ENCODE measurements at regions not wholly inside any gene's neighbourhood (a gene's known extent, or its start where the extent isn't known, plus 50 kb on each side); places are given as distances from the start of the nearest gene placed in this dataset.

DNA sequence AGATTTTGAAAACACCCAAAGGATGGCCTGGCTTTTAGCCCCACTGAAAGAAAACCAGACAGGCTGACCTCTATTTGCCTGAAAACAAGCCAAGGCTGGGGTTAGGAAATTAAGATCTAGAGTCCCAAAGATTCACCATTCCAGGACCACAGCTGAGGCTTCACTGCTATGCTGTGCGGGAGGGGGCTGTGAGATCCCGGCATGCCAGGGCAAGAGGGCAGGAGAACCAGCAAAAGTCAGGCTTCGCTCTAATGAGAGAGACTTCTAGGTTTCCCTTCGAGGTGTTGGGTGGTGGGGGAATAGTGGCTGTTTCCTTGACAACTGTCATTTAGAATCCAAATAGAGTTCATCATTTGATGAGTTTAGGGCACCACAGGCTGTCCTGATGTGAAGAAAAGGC is 152.9 kb upstream of the NFIB start:
- DNase-seq, result no peak
- no peak for ATAC-seq

DNA sequence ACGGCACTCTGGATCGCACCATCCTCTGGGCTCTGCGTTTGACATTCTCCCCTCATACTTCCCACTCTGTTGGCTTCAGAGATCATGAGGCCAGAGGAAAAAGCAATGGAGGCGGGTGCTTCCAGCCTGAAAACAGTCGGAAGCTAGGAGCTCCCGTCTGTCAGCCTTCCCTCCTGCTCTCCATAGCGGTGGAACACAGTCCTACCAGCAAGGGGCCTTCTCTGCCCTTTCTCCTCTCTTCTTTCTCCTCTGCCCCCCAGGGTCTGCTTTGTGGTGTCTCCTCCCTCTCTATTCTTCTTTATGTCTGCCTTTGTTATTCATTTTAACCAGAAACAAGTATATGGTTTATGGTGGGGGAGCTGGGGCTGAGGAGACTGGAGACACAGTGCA is 152.5 kb upstream of the NFIB start:
- DNase-seq (no peak), ATAC-seq (no peak)

DNA sequence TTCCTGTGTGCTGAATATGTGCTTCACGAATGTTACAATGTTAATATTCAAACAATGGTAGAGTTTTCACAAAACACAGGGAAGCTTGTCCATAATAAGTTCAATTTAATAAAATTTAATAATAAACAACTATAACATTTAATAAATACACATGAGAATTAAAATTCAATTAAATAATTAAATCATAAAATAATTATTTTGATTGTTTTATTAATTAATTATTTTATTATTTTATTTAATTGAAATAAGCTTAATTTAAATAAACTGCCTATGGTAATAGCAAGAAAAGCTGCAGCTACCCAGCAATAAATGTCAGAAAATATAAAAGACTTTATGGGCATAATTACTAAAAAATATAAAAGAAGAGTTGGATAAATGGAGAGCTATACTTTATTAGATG is 149.0 kb upstream of the NFIB start:
- ATAC-seq, result no peak
- no peak for DNase-seq

DNA sequence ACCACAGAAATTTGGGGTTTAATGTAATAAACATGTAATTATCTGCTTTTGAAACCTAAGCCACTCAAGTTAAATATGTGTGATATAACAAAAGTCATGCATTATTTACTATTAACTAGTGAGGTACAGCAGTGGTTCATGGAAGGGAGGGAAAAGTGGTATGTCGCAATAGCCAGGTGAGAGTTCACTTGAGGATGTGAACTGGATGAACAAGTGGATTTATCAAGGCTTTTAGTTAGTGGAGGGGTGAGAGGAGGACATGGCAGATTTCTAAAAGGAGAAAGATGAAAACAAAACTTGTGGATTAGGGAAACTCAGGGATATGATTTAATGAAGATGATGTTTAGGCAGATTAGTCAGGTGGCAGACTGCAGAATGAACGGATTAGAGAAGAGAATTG is 141.3 kb upstream of the NFIB start:
- ATAC-seq, result no peak
- no peak for DNase-seq

DNA sequence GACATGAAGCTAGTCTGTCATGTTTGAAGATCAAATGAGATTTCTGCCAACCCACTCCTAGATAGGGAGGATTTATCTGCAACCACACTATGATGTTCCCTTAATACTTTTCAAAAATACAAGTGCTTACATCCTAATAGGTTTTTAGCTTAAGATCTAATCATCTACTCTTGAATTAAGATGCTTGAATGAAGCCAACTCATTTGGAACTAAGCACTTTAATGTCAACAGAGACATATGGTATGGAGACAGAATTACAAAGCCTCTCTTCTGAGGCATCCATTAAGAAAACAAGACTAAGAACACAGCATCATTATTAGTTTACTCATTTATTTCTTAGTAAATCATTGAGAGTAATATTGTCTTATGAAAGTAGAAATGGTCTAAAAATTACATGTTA is 139.3 kb upstream of the NFIB start:
- no peak for DNase-seq
- ATAC-seq, result no peak

DNA sequence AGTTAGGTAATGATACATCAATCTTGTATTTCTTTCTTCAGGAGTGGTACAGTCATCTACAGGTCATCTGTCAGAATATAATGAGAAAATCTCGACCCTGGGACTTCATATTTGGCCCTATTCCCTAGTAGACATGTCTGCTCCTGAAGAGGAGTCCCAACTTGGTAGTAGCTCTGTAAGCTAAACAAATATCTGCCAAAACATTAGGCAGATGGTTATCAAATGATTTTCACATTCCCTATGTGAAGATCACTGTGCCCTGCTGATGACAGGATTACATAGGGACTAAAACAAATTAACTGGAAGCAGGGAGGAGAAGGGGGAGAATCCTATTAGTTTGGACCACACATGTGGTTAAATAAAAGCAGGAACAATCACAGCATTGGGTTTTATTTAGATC is 138.6 kb upstream of the NFIB start:
- DNase-seq (no peak), ATAC-seq (no peak)

DNA sequence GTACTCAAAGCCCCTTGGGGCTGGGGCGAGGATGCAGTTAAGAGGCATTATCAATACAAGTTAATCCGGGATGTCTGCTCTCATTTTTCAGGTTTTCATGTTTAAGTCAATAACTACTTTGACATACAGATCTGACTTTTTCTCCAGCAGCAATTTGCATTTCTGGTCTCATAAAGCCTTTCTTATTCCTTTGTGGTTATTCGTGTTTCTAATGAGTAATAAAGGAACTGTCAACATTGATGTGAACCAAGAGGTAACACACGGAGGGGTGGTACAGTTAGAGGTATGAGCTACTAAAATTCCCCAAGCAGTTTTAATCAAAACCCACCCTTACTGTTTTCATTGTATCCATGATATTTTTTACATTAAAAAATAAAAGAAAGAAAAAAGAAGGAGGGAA is 138.0 kb upstream of the NFIB start:
- no peak for DNase-seq
- no peak for ATAC-seq

DNA sequence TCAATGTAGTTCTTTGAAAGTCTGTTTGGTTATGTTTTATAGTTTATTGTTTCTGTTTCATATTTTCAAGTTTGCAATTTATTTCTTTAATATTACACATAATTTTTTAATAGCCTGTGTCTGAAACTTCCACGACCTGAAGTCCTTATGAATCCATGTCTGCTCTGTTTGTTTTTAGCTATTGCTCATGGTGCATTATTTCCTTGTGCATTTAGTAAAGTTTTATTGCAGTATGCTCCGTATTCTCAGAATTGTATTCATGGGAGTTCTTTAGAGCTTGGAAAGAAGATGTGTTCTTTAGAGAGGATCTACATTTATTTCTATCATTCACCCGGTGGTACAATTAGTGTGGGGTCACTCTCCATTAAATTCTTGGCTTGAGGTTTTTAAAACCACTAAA is 133.2 kb upstream of the NFIB start:
- ATAC-seq (no peak), DNase-seq (no peak)

DNA sequence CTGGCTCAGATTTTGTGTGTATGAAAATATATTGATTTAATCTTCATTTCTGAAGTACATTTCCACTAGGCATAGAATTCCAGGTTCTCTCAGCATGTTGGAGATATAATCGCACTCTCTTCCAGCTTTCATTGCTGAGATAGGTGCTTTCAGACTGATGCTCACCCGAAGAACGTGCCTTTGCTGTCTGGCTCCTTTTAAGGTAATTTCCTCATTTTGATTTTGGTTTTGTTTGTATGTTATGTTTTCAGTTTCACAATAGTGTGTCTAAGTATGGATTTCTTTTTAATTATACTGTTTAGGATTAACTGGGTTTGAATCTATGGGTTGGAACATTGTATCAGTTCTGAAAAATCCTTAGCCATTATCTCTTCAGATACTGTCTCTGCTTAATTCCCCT is 132.0 kb upstream of the NFIB start:
- DNase-seq, result no peak
- no peak for ATAC-seq

DNA sequence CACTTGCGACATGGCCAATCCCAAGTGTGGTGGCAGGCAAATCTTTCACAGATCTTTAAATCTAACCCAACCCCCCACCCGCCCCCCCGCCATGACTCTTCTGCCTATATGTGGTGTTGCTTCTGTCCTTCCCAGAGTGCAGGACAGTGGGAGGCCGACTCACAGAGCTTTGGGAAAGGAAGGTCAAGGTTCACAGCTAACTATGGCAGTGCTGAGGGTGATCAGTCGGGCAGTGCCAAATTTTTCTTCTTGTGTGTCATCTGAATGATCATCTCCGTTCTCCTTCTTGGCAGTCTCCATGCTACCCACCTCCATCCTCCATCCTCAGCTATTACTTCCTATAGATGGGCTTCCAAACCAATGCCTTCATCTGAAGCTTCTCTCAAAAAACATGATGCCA is 129.0 kb upstream of the NFIB start:
- DNase-seq (no peak), ATAC-seq (no peak)

DNA sequence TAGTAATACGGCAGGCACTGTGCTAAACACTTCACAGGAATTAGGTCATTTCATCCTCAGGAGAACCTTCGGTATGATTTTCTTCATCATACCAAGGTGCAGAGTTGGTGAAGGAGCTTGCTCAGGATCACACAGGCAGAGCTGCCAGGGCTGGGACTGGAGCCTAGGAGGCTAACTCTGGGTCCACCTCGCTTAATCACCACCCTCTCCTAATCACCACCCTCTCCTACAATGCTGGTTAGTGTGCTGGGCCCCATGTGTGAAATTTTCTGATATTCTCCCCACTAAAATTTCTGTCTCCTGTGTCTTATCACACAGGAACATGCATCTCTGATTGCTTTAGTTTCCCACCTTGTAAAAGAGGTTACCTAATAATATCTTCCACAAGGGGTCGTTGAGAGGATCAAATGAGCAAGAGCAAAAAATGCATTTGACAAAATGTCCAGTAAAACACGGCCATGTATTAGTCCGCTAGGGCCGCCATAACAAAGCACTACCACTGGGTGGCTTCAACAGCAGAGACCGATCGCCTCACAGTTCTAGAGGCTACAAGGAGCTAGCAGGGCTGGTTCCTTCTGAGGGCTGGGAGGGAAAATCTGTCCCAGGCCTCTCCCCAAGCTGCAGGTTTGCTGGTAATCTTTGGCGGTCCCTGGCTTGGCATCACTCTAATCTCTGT is 128.2 kb upstream of the NFIB start:
- no peak for DNase-seq
- ATAC-seq, result no peak

DNA sequence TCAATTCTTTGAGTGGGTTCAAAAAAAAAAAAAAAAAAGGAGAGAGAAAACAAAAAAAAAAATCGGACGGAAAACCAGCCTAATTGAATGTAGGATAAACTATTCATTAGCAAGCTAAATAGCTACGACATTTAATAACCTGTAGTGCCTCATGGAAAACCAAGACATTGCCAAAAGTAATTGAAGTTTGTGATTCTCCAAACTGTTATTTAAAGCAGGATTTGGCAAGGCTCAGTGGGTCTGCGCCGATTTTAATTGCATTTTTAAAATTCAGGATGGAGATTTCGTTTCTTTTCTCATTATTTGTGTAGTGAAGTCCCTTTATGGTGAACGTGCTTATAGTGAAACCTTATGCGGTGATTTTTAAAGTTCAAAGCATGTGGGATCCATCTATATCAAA is 127.2 kb upstream of the NFIB start:
- DNase-seq (no peak), ATAC-seq (no peak)

DNA sequence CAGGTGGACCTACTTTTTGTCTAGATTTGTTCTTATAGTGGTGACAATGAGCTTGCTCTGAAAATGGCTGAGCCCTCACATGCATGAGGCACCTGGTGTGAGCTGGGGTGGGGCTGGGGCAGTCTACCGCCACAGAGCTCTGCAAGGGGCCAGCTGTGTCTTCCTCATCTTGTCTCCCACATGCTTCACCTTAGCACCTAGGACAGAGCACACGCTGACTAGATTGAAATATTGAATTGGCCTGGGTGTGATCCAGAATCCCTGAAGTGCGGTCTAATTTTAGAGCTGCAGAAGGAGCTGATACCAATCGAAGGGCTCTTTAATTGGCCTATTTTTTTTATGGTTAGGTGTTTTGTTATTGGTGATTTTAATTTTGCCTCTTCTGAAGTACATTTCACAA is 126.1 kb upstream of the NFIB start:
- no peak for ATAC-seq
- no peak for DNase-seq

DNA sequence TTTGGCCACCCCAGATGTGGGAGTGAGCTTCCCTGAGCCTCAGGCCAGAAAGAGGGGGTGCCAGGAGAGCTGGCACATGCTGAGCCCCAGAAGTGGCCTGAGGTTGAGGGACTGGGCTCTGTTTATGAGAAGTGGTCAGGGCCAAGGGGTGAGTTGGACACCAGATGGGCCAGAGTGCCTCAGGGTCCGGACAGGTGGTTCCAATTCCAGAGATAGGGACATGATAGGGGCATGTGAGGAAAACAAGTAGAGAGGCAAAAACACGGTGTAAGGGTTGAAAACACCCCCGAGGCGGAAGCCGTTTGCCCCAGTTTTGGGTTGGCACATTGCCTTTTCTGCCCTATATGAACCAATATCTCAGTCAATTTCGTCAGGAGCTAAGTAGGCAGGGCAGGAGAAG is 125.6 kb upstream of the NFIB start:
- no peak for DNase-seq
- no peak for ATAC-seq

DNA sequence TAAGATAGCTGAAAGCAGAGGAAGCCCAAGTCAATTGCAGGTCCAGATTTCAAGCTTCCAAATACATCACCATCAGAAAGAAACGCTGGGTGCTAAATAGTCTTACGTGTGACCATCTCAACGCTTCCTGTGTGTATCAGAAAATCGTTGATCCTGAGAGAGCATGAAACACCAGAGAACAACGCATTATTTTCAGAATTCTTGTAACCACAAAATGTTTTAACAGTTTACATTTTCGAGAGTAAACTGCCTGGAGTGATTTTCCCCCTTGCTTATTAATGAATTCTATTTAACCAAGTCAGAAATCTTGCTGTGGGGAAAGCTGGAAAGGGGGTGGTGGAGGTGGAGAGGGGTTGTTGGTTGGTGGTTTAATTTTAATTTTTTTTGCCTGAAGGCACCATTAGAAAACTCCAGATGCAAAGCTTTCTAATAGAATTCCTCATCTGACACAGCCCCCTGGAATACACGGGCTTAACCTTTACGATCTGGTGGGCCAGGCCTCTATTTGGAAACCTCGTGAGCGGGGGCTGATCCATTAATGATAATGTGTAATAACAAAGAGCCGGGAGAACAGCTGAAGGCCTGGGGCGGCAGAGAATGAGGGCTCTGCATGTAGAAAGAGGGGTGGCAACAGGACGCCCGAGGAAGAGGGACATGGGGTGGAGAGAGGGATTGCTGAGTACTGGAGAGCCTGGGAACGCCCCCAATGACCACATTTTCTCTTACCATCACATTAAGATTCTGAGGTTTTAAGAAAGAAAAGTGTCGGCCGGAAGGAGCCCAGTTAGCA is 124.5 kb upstream of the NFIB start:
- no peak for DNase-seq
- ATAC-seq, result no peak

DNA sequence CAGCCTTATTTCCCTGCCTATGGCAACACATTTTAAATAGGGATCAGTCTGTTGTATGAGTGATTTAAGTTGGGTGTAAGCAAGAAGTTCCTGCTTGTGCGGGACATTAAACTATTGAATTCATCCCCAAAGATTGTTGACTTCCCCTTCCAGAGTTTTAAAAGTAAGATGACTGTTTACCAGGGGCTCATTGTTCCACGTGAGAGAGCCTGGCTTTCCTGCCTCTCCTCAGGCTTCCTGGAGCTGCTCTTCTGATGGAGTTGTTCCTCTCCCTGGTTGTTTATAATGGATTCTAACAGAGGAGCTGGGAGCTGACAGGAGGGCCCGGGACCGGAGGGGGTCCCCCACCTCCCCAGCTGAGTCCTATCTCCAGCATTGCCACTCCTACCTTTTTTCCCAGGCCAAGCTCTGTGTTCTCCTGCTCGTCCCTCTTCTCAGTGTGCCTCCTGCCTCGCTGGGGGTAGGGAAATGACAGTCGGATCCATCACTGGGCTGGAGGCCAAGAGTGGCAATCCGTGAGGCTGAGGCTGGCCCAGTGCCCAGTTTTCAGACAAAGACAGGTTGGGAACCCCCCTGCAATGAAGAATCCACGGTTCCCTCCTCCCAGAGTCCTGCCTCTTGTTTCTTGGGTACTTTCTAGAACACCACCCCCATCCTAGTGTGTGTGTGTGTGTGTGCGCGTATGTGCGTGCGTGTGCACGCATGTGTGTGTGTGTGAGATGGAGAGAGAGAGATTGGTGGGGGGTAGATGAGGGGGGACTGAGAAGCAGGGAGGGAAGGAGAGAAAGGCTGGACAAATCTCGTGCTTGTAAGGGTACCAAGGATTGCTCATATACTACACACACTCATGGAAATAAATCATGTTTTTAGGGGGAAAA is 123.7 kb upstream of the NFIB start:
- no peak for ATAC-seq
- DNase-seq, result no peak

DNA sequence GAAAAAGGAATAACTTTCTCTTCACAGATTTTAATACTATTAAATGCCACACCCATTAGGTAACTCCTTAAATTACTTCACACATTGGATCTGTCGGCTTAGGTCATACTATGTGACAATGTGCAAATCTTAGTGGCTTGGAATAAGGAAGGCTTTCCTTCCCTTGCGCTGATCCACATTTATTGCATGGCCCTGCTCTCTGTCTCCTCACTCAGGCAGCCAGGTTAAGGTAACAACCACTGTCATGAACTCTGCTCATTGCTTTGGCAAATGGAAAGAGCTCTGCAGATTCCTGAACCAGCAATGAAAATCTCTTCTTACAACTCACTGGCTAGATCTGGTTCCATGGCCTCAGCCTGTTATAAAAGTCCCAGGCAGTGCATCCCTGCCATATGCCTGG is 121.9 kb upstream of the NFIB start:
- ATAC-seq (no peak), DNase-seq (no peak)

DNA sequence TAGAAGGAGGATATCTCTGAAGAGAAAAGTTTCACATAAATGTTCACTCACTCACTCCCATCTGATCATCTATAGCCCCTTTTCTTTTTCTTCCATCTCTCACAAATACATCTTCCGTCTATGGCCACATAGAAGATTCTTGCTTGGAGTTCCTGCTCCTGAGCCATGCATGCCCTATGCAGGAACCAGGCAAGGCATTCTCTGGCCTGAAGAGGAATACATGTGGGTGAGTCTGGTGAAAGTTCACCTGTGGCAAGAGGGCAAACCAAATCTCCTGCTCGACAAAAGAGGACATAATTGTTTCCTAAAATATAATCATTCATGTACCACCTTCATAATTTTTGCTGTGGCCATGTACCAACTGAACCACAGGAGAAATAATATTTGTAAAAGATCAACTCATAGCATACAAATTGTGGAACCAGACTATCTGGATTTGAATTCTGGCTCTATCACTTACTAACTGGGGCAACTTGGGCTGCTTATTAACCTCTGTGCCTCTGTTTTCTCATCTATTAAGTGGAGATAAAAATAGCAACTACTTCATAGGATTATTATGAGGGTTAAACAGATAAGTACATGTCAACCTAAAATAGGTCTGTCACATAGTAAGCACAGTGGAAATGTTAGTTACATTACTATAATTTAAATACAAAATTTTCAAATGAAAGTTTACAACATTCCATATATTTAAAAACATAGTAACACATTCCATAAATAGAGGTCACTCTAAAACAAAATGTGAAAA is 121.2 kb upstream of the NFIB start:
- DNase-seq (no peak), ATAC-seq (no peak)

DNA sequence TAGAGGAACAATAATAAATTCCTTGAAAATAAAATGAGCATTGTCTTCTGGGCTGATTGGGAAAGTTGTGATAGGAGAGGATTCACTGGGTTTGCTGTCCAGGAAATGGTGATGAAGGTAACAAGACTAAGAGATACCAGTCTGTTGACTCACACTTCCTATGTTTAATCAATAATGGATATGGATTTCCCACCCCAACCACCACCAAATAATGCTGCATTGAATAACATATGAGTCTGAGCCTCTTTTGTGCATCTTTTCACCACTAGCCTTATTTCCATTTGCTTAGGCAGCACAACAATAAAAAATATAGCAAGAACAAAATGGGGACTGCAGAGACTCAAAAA is 120.2 kb upstream of the NFIB start:
- ATAC-seq (no peak), DNase-seq (no peak)

DNA sequence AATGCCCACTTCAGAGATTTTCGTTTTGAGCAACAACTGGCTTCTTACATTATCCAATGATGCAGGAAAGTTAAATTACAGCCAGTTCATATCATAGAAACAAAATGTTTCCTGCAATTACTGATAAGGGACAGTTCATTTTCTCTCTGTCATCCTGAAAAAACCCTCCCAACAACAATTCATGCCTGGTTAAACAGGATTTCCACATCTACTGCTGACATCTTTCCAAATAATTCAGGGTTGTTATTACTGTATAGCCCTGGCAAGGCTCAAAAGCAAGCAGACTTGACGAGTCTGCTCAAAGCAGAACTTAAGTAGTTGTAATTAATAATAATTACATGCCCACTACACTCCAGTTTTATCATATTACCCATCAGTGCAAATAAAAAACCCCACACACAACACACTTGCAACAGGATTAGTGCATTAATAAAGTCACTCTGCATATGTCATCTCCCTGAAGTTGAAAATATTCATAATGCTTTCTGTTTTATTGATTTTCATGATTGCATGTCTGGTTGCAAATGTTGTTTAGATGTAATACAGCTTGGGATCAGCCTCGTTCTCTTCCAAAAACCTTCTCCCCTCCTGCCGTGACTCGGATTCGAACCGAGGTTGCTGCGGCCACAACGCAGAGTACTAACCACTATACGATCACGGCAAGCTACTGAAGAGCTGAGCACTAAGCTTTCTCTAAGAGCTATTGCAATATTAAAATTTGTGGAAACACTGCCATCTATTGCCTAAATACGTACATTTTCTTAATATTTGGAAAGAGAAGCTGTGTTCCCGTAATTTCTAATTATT is 119.6 kb upstream of the NFIB start:
- no peak for ATAC-seq
- no peak for DNase-seq

DNA sequence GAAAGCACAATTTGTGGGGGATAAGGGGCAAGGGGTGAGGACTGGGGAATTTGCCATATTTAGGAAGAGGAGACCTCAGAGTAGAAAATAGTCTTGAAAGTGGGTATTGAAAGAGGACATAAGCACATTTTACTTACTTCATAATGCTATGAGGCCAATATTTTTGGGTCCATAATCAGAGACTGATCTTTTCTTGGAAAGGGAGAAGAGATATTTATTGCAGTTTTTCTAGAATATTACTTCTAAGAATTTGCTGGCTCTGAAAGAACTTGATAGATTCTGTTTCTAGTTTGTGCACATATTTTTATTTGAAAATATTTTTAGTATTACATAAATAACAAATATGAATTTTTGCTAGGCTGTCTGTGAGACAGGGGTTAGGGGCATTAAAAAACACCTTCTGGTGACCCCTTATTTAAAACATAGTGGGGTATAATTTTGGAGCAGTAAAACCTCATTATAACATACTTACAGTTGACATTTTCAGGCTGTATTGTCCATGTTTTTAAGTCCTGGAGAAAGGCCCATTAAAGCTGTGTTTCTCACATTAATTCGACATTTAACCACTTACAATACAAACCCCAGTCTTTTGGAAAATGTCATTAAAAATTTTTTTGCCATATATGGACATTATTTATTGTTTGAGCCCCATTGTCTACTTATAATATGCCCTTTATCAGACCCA is 118.9 kb upstream of the NFIB start:
- DNase-seq (no peak), ATAC-seq (no peak)
